GM18520 (cell line): ENCODE measurements at regions not wholly inside any gene's neighbourhood (a gene's known extent, or its start where the extent isn't known, plus 50 kb on each side); places are given as distances from the start of the nearest gene placed in this dataset.

Source experiments
- ATAC-seq: cut with Tn5 transposase; IDR thresholded peaks from one replicate; pipeline ENCODE4 v1.9.1; 2021; ENCODE audit not compliant: unreplicated experiment

DNA sequence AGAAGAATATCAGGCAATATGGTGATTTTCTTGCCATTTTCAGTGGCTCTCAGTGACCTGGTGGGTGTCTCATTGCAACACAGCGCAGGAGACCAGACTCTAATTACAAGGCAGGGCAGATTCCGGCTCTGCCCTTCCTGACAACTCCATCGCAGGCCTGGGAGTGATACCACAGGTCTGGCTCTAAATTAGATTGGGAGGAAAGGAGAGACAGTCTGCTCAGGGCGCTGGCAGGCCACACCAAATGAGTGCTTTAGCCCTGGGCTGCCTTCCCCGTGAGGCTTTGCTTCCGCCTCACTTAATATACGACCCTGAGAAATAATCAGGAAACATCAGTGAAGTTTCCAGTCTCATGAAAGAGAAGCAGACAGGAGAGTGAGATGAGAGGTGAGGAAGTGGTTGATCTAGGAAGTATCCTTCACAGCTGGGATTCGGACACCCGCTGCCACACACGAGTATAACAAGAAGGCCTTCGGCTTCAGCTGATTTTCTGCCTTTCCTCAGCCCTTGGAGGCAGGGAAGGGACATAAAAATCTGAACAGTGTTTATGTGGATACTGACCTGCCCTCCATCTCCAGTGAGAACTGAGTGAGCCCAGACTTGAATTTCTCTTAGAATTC, 73.7 kb upstream of the PROK2 start:
- ATAC-seq: no peak

DNA sequence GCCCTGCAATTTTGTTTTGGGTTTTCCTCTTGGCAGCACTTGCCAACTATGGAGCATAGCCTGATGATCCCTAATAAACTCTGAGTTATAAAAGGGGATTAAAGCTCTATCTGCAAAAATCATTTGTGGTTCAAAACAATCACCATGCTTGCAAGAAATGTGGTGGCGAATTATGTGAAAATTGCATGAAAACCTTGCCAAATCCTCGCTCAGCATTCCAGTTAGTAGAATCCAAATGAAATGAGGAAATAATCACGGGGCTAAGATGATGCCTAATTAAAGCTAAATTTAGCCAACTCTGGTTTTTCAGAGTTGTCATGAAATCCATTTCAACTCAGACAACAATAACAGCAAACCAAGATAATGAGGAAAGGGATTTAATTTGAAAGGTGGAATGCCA, 73.0 kb upstream of the PROK2 start:
- ATAC-seq: no peak

DNA sequence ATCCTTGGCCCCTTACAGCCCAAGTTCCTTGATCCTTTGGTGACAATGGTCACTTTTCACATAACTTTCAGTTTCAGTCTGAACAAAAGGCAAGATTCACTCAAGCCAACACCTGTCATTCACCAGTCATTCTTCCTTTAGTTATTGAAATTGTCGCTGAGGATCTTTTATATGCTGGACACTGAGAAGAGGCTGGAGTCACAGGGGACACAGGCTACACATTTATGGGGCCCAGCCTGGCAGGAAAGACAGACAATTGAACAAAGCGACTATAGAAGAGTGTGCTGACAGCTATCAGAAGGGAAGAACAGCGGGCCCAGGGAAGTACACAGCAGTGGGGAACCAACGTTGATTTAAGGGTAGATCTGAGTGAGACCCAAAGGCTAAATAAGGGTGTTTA, 69.8 kb upstream of the PROK2 start:
- ATAC-seq: no peak

DNA sequence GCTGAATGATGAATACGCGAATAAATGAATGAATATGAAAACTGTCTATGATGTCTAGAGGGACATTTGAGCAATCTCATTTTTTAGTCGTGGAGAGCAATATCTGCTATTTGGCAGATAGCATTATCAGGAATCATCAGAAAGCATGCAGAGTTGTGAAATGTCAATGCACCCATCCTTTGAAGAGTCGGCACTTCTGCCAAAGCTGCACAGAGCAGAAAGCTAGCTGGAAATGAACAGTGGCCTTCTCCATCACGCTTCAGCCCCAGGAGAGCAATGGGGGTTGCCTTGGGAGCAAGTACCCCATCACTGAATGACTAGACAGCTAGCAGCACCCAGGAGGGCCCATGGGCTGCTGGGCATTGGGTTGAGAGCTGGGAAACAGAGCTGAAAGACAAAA, 69.1 kb upstream of the PROK2 start:
- ATAC-seq: no peak

- no peak for ATAC-seq
These were observed 66.9 kb upstream of the PROK2 start for GRCh38 chr3:71851878-71852277.

DNA sequence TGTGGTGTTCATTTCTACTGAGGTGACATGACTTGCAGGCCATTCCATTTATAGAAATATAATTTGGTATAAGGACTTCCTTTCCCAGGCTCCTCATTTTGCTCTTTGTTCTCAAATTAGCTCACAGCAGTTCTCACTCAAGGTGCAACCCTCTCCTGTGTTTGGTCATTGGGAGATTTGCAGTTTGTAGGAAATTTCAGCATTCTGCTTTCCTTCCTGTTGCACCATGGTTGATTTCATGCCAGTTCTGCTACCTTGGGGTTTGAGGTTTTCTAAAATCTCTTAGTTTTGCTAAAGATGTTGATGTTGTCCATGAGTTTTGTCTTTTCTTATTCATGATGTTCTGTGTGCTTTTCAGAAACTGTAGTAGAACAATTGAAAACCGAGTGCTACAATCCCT, 65.7 kb upstream of the PROK2 start:
- no peak for ATAC-seq

GRCh38 chr3:71849681-71850080, 64.7 kb upstream of the PROK2 start:
- ATAC-seq: no peak

GRCh38 chr3:71847794-71848193, 62.8 kb upstream of the PROK2 start:
- no peak for ATAC-seq

- ATAC-seq: no peak
These were observed 61.2 kb upstream of the PROK2 start for GRCh38 chr3:71846185-71846584.

DNA sequence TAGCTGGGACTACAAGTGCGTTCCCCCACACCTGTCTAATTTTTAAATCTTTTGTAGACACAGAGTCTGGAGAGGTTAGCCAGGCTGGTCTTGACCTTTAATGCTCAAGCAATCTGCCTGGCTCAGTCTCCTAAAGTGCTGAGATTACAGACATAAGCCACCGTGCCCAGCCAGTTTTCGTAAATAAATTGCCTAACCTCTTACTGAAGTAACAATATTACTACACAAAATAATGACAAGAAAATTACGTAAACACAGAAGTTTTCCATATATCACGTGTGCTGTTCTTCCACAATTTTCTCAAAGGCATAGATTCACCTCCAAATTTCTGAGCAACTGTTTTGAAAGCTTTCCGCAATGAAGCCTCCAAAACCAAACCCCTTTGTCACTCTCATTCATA, 58.1 kb upstream of the PROK2 start:
- no peak for ATAC-seq

DNA sequence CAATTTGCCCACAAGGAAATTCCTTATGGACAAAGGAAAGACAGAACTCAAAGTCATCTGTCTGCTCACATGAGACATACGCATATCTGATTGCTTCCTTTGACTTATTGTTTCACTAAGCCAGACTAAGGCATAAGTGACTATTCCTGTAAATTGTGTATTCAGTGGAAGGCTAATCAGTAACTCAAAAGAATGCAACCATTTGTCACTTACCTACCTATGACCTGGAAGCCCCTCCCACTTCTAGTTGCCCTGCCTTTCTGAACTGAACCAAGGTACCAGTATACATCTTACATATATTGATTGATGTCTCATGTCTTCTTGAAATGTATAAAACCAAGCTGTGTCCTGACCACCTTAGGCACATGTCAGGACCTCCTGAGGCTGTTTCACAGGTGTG, 53.5 kb upstream of the PROK2 start:
- no peak for ATAC-seq
